ENCODE measurements at regions not wholly inside any gene's neighbourhood (a gene's known extent, or its start where the extent isn't known, plus 50 kb on each side); places are given as distances from the start of the nearest gene placed in this dataset.

DNA sequence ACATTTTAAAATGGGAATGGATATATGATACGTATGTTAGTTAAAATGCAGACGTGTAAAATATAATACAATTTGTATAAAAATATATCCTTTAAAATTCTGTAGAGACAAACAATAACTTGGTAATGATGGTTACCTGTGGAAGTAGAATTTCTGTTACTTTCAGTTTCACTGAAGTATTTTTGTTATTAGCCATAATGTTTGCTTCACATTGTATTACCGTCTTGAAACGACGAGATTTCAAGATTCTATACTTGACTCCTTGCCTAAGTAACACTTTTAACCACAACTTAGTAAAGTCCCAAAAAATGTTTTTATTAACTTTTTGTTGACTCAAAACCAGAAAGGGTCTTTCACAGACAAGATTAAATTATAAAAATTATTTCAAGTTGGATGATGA, 488.3 kb upstream of the VRK2 start:
- DNase-seq = no peak
- Histone ChIP-seq H3K36me3 (ENCODE audit: control insufficient read depth in 1 of 2, insufficient read depth in 2 of 2, low read length in 2 of 2) (no peaks in the 10 kb centered on the region), H3K27ac (ENCODE audit: low read depth, low read length) (no peak overlapping the region), H3K9ac (ENCODE audit: low read length) (no peak overlapping the region), H3K9me3 (ENCODE audit: insufficient read depth, low read depth, low read length) (no peaks in the 10 kb centered on the region), H2AK5ac (ENCODE audit: low read length) (no peak overlapping the region), H4K8ac (ENCODE audit: low read depth, low read length) (no peak overlapping the region), H2BK12ac (ENCODE audit: low read length) (no peak overlapping the region), H3K79me2 (ENCODE audit: control insufficient read depth, insufficient read depth, low read length, poor library complexity) (no peaks in the 10 kb centered on the region), H3K27me3 (ENCODE audit: insufficient read depth, low read length) (no peaks in the 10 kb centered on the region), H3K4me3 (ENCODE audit: low read depth, low read length) (no peak overlapping the region), H2BK120ac (ENCODE audit: insufficient read depth, low read length, poor library complexity) (no peak overlapping the region), H3K18ac (ENCODE audit: low read length) (no peak overlapping the region), H3K4ac (ENCODE audit: low read depth, low read length) (no peak overlapping the region), H2BK5ac (ENCODE audit: low read depth, low read length, poor library complexity) (no peak overlapping the region), H3K4me2 (ENCODE audit: low read length) (no peak overlapping the region), H4K12ac (ENCODE audit: low read depth, low read length) (no peak overlapping the region), H3K14ac (ENCODE audit: low read length) (no peak overlapping the region), H3K4me1 (ENCODE audit: control insufficient read depth in 1 of 2, insufficient read depth in 2 of 2, low read length in 2 of 2) (no peaks in the 10 kb centered on the region), H4K91ac (ENCODE audit: low read depth, low read length) (no peak overlapping the region), H2AFZ (ENCODE audit: insufficient read depth, low read length, poor library complexity) (no peak overlapping the region), H3K79me1 (ENCODE audit: low read length) (no peaks in the 10 kb centered on the region), H3K23ac (ENCODE audit: low read length) (no peak overlapping the region)
- no CpG with 5 or more reads among the region's 5 CpGs for WGBS (ENCODE audit: extremely low coverage, insufficient coverage, insufficient read length)

DNA sequence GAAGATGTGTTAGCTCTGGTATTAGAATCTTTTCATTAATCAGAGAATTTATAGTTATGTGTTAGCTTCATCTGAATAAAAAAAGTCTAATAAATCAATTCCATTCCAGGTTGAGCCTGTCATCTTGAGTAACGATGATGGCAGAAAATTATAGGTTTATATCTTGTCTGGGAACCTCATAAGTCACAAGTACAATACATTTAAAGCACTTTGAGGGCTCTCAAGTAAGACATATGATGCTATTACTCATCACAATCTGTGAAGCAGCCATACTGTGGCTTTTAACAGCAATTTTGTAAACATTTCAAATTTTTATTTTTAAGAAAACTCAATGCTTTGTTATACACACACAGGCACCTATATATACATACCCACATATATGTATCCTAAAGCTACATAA, 484.1 kb upstream of the VRK2 start:
- no peak overlapping the region for H4K8ac ChIP-seq (ENCODE audit: low read depth, low read length)
- no peaks in the 10 kb centered on the region for H3K4me1 ChIP-seq (ENCODE audit: control insufficient read depth in 1 of 2, insufficient read depth in 2 of 2, low read length in 2 of 2)
- no peak overlapping the region for H3K23ac ChIP-seq (ENCODE audit: low read length)
- no peak overlapping the region for H2BK120ac ChIP-seq (ENCODE audit: insufficient read depth, low read length, poor library complexity)
- H4K91ac ChIP-seq (ENCODE audit: low read depth, low read length) = no peak overlapping the region
- H2AFZ ChIP-seq (ENCODE audit: insufficient read depth, low read length, poor library complexity) = no peak overlapping the region
- no peak overlapping the region for H3K4ac ChIP-seq (ENCODE audit: low read depth, low read length)
- no peaks in the 10 kb centered on the region for H3K27me3 ChIP-seq (ENCODE audit: insufficient read depth, low read length)
- no peak overlapping the region for H3K18ac ChIP-seq (ENCODE audit: low read length)
- WGBS (ENCODE audit: extremely low coverage, insufficient coverage, insufficient read length) = no CpG with 5 or more reads among the region's 1 CpG
- H2BK12ac ChIP-seq (ENCODE audit: low read length) = no peak overlapping the region
- H3K9ac ChIP-seq (ENCODE audit: low read length) = no peak overlapping the region
- H3K4me2 ChIP-seq (ENCODE audit: low read length) = no peak overlapping the region
- no peak overlapping the region for H2BK5ac ChIP-seq (ENCODE audit: low read depth, low read length, poor library complexity)
- no peak for DNase-seq
- H3K14ac ChIP-seq (ENCODE audit: low read length) = no peak overlapping the region
- no peaks in the 10 kb centered on the region for H3K36me3 ChIP-seq (ENCODE audit: control insufficient read depth in 1 of 2, insufficient read depth in 2 of 2, low read length in 2 of 2)
- H2AK5ac ChIP-seq (ENCODE audit: low read length) = no peak overlapping the region
- H3K27ac ChIP-seq (ENCODE audit: low read depth, low read length) = no peak overlapping the region
- no peak overlapping the region for H4K12ac ChIP-seq (ENCODE audit: low read depth, low read length)
- H3K4me3 ChIP-seq (ENCODE audit: low read depth, low read length) = no peak overlapping the region
- no peaks in the 10 kb centered on the region for H3K9me3 ChIP-seq (ENCODE audit: insufficient read depth, low read depth, low read length)
- no peaks in the 10 kb centered on the region for H3K79me1 ChIP-seq (ENCODE audit: low read length)
- no peaks in the 10 kb centered on the region for H3K79me2 ChIP-seq (ENCODE audit: control insufficient read depth, insufficient read depth, low read length, poor library complexity)

DNA sequence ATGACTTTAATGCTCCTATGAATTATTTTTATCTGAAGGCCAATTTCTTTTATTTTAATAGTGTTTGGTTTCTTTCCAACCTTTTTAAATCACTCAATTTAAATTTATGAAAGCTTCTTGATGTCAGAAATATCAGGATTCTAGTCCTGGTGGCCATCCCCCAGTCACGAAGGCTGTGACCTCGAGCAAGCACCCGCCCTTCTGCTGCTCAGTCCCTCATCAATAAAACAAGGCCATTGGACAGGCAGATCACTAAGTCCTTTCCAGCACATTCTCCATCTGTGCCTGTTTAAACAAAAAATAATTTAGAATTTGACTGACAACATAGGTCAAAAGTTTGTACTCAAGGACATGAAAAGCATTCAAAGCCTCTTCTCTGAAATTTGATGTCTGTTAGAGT, 483.6 kb upstream of the VRK2 start:
- Histone ChIP-seq H2BK120ac (ENCODE audit: insufficient read depth, low read length, poor library complexity) (no peak overlapping the region), H3K27ac (ENCODE audit: low read depth, low read length) (no peak overlapping the region), H2AFZ (ENCODE audit: insufficient read depth, low read length, poor library complexity) (no peak overlapping the region), H3K9ac (ENCODE audit: low read length) (no peak overlapping the region), H3K27me3 (ENCODE audit: insufficient read depth, low read length) (no peaks in the 10 kb centered on the region), H4K91ac (ENCODE audit: low read depth, low read length) (no peak overlapping the region), H3K23ac (ENCODE audit: low read length) (no peak overlapping the region), H3K4ac (ENCODE audit: low read depth, low read length) (no peak overlapping the region), H3K18ac (ENCODE audit: low read length) (no peak overlapping the region), H3K79me2 (ENCODE audit: control insufficient read depth, insufficient read depth, low read length, poor library complexity) (no peaks in the 10 kb centered on the region), H2AK5ac (ENCODE audit: low read length) (no peak overlapping the region), H2BK5ac (ENCODE audit: low read depth, low read length, poor library complexity) (no peak overlapping the region), H3K9me3 (ENCODE audit: insufficient read depth, low read depth, low read length) (no peaks in the 10 kb centered on the region), H3K36me3 (ENCODE audit: control insufficient read depth in 1 of 2, insufficient read depth in 2 of 2, low read length in 2 of 2) (no peaks in the 10 kb centered on the region), H3K79me1 (ENCODE audit: low read length) (no peaks in the 10 kb centered on the region), H3K4me1 (ENCODE audit: control insufficient read depth in 1 of 2, insufficient read depth in 2 of 2, low read length in 2 of 2) (no peaks in the 10 kb centered on the region), H3K14ac (ENCODE audit: low read length) (no peak overlapping the region), H2BK12ac (ENCODE audit: low read length) (no peak overlapping the region), H3K4me2 (ENCODE audit: low read length) (no peak overlapping the region), H4K8ac (ENCODE audit: low read depth, low read length) (no peak overlapping the region), H4K12ac (ENCODE audit: low read depth, low read length) (no peak overlapping the region), H3K4me3 (ENCODE audit: low read depth, low read length) (no peak overlapping the region)
- no CpG with 5 or more reads among the region's 3 CpGs for WGBS (ENCODE audit: extremely low coverage, insufficient coverage, insufficient read length)
- no peak for DNase-seq

DNA sequence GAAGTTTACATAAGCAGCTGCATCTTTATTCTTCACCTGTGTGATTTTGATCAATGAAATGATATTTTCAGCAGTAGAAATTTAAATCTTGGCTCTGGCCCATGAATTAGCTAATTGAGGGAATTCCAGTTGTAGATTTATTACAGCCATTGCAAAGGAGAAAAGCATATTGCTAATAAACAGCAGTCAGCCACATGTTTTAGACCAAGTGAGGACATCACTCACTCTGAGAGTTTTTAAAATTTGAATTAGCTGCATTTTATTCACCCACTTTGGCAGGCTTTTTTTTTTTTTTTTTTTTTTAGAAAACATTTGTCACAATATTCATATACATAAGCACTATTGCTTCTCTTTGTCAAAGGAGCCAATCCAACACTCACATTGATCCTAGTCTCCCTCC, 479.4 kb upstream of the VRK2 start:
- Histone ChIP-seq H2BK5ac (ENCODE audit: low read depth, low read length, poor library complexity) (no peak overlapping the region), H4K12ac (ENCODE audit: low read depth, low read length) (no peak overlapping the region), H2BK120ac (ENCODE audit: insufficient read depth, low read length, poor library complexity) (no peak overlapping the region), H3K18ac (ENCODE audit: low read length) (no peak overlapping the region), H3K4me3 (ENCODE audit: low read depth, low read length) (no peak overlapping the region), H3K27ac (ENCODE audit: low read depth, low read length) (no peak overlapping the region), H3K9ac (ENCODE audit: low read length) (no peak overlapping the region), H2AFZ (ENCODE audit: insufficient read depth, low read length, poor library complexity) (no peak overlapping the region), H2AK5ac (ENCODE audit: low read length) (no peak overlapping the region), H3K36me3 (ENCODE audit: control insufficient read depth in 1 of 2, insufficient read depth in 2 of 2, low read length in 2 of 2) (no peaks in the 10 kb centered on the region), H3K4ac (ENCODE audit: low read depth, low read length) (no peak overlapping the region), H3K79me1 (ENCODE audit: low read length) (no peaks in the 10 kb centered on the region), H3K79me2 (ENCODE audit: control insufficient read depth, insufficient read depth, low read length, poor library complexity) (no peaks in the 10 kb centered on the region), H3K4me1 (ENCODE audit: control insufficient read depth in 1 of 2, insufficient read depth in 2 of 2, low read length in 2 of 2) (no peaks in the 10 kb centered on the region), H3K27me3 (ENCODE audit: insufficient read depth, low read length) (no peaks in the 10 kb centered on the region), H4K91ac (ENCODE audit: low read depth, low read length) (no peak overlapping the region), H2BK12ac (ENCODE audit: low read length) (no peak overlapping the region), H3K14ac (ENCODE audit: low read length) (no peak overlapping the region), H3K9me3 (ENCODE audit: insufficient read depth, low read depth, low read length) (no peaks in the 10 kb centered on the region), H3K4me2 (ENCODE audit: low read length) (no peak overlapping the region), H3K23ac (ENCODE audit: low read length) (no peak overlapping the region), H4K8ac (ENCODE audit: low read depth, low read length) (no peak overlapping the region)
- DNase-seq = no peak

DNA sequence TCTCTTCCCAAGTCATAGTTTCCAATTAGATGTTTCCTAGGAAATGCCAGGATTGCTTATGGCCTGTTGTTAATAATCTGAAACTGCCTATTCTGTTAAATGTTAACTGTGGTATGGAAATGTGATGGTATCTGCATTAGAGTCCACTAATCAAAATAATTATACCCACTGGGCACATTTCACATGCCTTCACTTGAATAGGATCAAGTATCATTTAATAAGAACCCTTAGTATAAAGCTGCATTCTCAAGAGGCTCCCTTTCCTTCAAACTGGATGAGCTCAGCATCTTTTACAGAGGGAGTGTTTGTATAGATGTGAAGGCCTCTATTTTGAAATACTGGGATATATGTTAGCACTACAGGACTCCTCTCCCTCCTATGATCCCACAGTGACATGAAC, 477.2 kb upstream of the VRK2 start:
- no peak overlapping the region for H2BK12ac ChIP-seq (ENCODE audit: low read length)
- H3K27me3 ChIP-seq (ENCODE audit: insufficient read depth, low read length) = no peaks in the 10 kb centered on the region
- no peak overlapping the region for H3K4ac ChIP-seq (ENCODE audit: low read depth, low read length)
- H2BK120ac ChIP-seq (ENCODE audit: insufficient read depth, low read length, poor library complexity) = no peak overlapping the region
- H3K9ac ChIP-seq (ENCODE audit: low read length) = no peak overlapping the region
- no peak overlapping the region for H3K18ac ChIP-seq (ENCODE audit: low read length)
- no peak overlapping the region for H4K91ac ChIP-seq (ENCODE audit: low read depth, low read length)
- no peaks in the 10 kb centered on the region for H3K79me2 ChIP-seq (ENCODE audit: control insufficient read depth, insufficient read depth, low read length, poor library complexity)
- no peaks in the 10 kb centered on the region for H3K4me1 ChIP-seq (ENCODE audit: control insufficient read depth in 1 of 2, insufficient read depth in 2 of 2, low read length in 2 of 2)
- no peak overlapping the region for H3K4me3 ChIP-seq (ENCODE audit: low read depth, low read length)
- H3K27ac ChIP-seq (ENCODE audit: low read depth, low read length) = no peak overlapping the region
- H3K4me2 ChIP-seq (ENCODE audit: low read length) = no peak overlapping the region
- no peak overlapping the region for H4K8ac ChIP-seq (ENCODE audit: low read depth, low read length)
- H2AFZ ChIP-seq (ENCODE audit: insufficient read depth, low read length, poor library complexity) = no peak overlapping the region
- H3K23ac ChIP-seq (ENCODE audit: low read length) = no peak overlapping the region
- H3K14ac ChIP-seq (ENCODE audit: low read length) = no peak overlapping the region
- no peaks in the 10 kb centered on the region for H3K36me3 ChIP-seq (ENCODE audit: control insufficient read depth in 1 of 2, insufficient read depth in 2 of 2, low read length in 2 of 2)
- no peaks in the 10 kb centered on the region for H3K79me1 ChIP-seq (ENCODE audit: low read length)
- no peak overlapping the region for H2AK5ac ChIP-seq (ENCODE audit: low read length)
- no peak for DNase-seq
- no peak overlapping the region for H2BK5ac ChIP-seq (ENCODE audit: low read depth, low read length, poor library complexity)
- no peak overlapping the region for H4K12ac ChIP-seq (ENCODE audit: low read depth, low read length)
- no peaks in the 10 kb centered on the region for H3K9me3 ChIP-seq (ENCODE audit: insufficient read depth, low read depth, low read length)
